ENCODE measurements at regions not wholly inside any gene's neighbourhood (a gene's known extent, or its start where the extent isn't known, plus 50 kb on each side); places are given as distances from the start of the nearest gene placed in this dataset.

- TF ChIP-seq RFX5 (IDR thresholded peaks at IDR 0.05; ENCODE audit: borderline replicate concordance, low read depth, low read length) (no peak), JUND (IDR thresholded peaks at IDR 0.05; ENCODE audit: low read length) (peak; percentile 50; the same call in 1 of the 2 replicates)
Measured at GRCh38 chr1:224488806-224489499, 54.4 kb upstream of the WDR26 start.

More at GRCh38 chr1:224488806-224489499, 54.4 kb upstream of the WDR26 start:
- H2BK20ac ChIP-seq (ENCODE audit: low read length) = peak overlapping the region; percentile 63; the same call in 1 of the 2 replicates
- no peak for DNase-seq (ENCODE audit: low read depth in 1 of 2, low spot score in 2 of 2)
- no peaks in the 10 kb centered on the region for H3K23me2 ChIP-seq (ENCODE audit: low read depth, low read length)
- H2BK5ac ChIP-seq (ENCODE audit: low read depth, low read length) = peak overlapping the region; percentile 67; the same call in 1 of the 2 replicates
- no peak overlapping the region for H4K91ac ChIP-seq (replicated peaks; ENCODE audit: insufficient read length, low read length)
- no peak overlapping the region for H3K23ac ChIP-seq (ENCODE audit: insufficient read length)
- no peak overlapping the region for H3K4ac ChIP-seq (replicated peaks; ENCODE audit: insufficient read length, low read depth, low read length)
- H3K27me3 ChIP-seq (replicated peaks in 1 of 4; ENCODE audit: control insufficient read depth in 3 of 4, extremely low read depth in 1 of 4, insufficient read depth in 3 of 4, low read length in 3 of 4) = no peaks in the 10 kb centered on the region
- H3K36me3 ChIP-seq (ENCODE audit: control insufficient read depth in 2 of 4, insufficient read depth in 4 of 4, low read length in 3 of 4) = no peaks in the 10 kb centered on the region; a peak in 1 of 8 replicates
- no peaks in the 10 kb centered on the region for H4K20me1 ChIP-seq (replicated peaks in 1 of 2; ENCODE audit: control insufficient read depth in 1 of 2, insufficient read depth in 2 of 2, low read length in 2 of 2)
- H4K5ac ChIP-seq (ENCODE audit: insufficient read length, low read depth, low read length) = no peak overlapping the region
- no peak overlapping the region for H3K4me3 ChIP-seq (ENCODE audit: extremely low read depth in 1 of 4, insufficient read depth in 2 of 4, low read depth in 3 of 4, low read length in 4 of 4)
- no peak overlapping the region for H4K8ac ChIP-seq (ENCODE audit: extremely low read depth, insufficient read depth, low read length)
- H3K4me2 ChIP-seq (ENCODE audit: insufficient read depth in 1 of 2, low read depth in 2 of 2, low read length in 2 of 2) = no peak overlapping the region
- H2AK5ac ChIP-seq (ENCODE audit: low read depth, low read length) = no peak overlapping the region
- H3K4me1 ChIP-seq (replicated peaks in 1 of 4; ENCODE audit: control insufficient read depth in 3 of 4, insufficient read depth in 4 of 4, low read length in 3 of 4) = peaks cover 3 to 15% (median 7%) of the 10 kb centered on the region in 4 experiments; a peak in 5 of 7 replicates
- no peak overlapping the region for H3K14ac ChIP-seq (ENCODE audit: insufficient read length)
- H3K9ac ChIP-seq (replicated peaks in 1 of 4; ENCODE audit: extremely low read depth in 1 of 4, low read depth in 3 of 4, low read length in 3 of 4) = no peak overlapping the region
- H3K9me3 ChIP-seq (ENCODE audit: insufficient read depth in 2 of 2, low read depth in 1 of 2, low read length in 1 of 2) = peaks cover 7 to 8% of the 10 kb centered on the region in 2 experiments; a peak in 3 of 4 replicates
- H2BK120ac ChIP-seq (replicated peaks; ENCODE audit: low read depth, low read length) = no peak overlapping the region
- H3K79me2 ChIP-seq (ENCODE audit: control insufficient read depth in 1 of 2, insufficient read depth in 2 of 2, low read length in 2 of 2) = no peaks in the 10 kb centered on the region
- 97% methylated on average over 2 of the region's 2 CpGs; no CpG with 5 or more reads in 1 of the 2 experiments for WGBS, 2 experiments (ENCODE audit: extremely low coverage in 1 of 2, insufficient coverage in 1 of 2, insufficient read length in 1 of 2, insufficient replicate concordance in 2 of 2, low coverage in 1 of 2, low lambda C conversion rate in 2 of 2, missing lambda C conversion rate in 1 of 2)
- no peak overlapping the region for H2AFZ ChIP-seq (ENCODE audit: low read length)
- H3K18ac ChIP-seq (ENCODE audit: extremely low read depth, low read length) = no peak overlapping the region
- H2BK12ac ChIP-seq (ENCODE audit: low read depth, low read length) = no peak overlapping the region
- H2BK15ac ChIP-seq (ENCODE audit: low read length) = no peak overlapping the region
- ChIA-PET CTCF (ENCODE audit: partially characterized antibody) (interaction anchor here (0.6 to 1.7 kb wide), 4 partner anchors 24 to 643 kb away, joined by 3 to 9 read pairs (median 4); no protein-coding TSS in a partner anchor), POLR2A (ENCODE audit: partially characterized antibody) (interaction anchor here (0.6 to 5.2 kb wide), 2 partner anchors 9 to 25 kb away, joined by 3 to 23 read pairs; no protein-coding TSS in a partner anchor)
- FAIRE-seq = no peak
- H3K56ac ChIP-seq (replicated peaks; ENCODE audit: insufficient read length, low read depth, low read length) = no peak overlapping the region
- no peaks in the 10 kb centered on the region for H3K79me1 ChIP-seq (ENCODE audit: low read depth, low read length)
- H3K27ac ChIP-seq (ENCODE audit: low read depth, low read length) = no peak overlapping the region

Measured in H1 (cell line).